Kidney glomerular epithelial cell (primary cell): ENCODE measurements at regions not wholly inside any gene's neighbourhood (a gene's known extent, or its start where the extent isn't known, plus 50 kb on each side); places are given as distances from the start of the nearest gene placed in this dataset.
A peak's percentile ranks its signal among the peaks of the same experiment; 100 is the strongest.
"Not testable (repeated sequence)": the region's sequence is repeated elsewhere in the genome, so short reads cannot be mapped to it uniquely, and the experiment has no call there.

Source experiments
- DNase-seq: peaks from one replicate; lab custom pipeline; 2025; lab: John Stamatoyannopoulos, UW

- no peak for DNase-seq
Measured at GRCh38 chrX:8105531-8105930, 65.5 kb downstream of the VCX2 start.

DNA sequence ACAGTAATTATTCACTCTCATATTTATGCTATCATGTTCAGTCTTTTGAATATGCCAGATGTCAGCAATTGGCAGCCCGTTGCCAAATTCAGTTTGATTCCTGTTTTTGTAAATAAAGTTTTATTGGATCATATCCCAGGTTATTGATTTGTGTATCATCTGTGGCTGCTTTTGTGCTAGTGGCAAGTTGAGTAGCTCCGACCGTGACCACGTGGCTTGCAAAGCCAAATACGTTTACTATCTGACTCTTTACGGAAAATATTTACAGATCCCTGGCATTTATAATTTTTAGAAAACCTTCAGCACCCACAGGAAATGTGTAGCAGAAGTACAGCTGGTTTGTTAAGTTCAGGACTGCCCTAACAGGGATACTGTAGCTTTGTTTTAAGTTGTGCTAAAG, 67.4 kb downstream of the VCX2 start:
- DNase-seq, result no peak

GRCh38 chrX:8091510-8091909, 79.6 kb downstream of the VCX2 start:
- DNase-seq, result no peak

GRCh38 chrX:8090906-8091305, 80.2 kb downstream of the VCX2 start:
- no peak for DNase-seq

- DNase-seq, result no peak
Measured at GRCh38 chrX:8090482-8090881, 80.6 kb downstream of the VCX2 start.

DNA sequence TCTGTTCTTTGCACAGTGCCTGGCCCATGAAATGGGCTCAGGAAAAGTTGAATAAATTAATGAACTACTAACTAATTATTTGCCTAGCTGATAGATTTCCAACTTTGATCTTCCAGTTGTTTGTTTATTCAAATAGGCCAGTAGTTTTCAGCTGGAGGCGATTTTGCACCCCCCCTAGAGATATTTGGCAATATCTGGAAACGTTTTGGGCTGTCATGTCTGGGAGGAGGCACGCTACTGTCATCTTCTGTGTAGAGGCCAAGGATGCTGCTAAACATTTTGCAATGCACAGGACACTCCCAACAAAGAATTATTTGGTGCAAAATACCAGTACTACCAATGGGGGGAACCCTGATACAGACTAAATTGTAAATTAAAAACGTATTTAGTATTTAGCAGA, 81.9 kb downstream of the VCX2 start:
- no peak for DNase-seq

DNA sequence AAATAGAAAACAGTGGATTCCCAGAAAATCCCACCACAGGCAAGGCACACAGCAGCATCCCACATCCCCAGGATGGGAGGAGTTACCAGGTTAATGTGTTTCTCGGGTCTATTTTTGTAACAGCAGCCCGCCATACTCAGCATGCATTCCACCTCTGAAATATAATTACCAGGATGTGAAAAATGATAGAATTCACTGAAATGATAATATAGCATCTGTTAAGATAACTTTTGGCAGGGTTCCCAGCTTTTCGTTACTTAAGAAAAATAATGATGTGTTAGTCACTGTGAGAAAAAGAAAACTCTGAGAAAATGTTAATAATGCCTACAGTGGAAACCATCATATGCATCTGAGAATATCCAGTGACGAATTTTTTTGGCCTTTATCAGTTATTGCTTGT, 87.1 kb downstream of the VCX2 start:
- DNase-seq, result peak; percentile 26

- no peak for DNase-seq
Measured at GRCh38 chrX:8083286-8083685, 87.8 kb downstream of the VCX2 start.

GRCh38 chrX:8075636-8076035, 95.4 kb downstream of the VCX2 start:
- DNase-seq, result no peak

- no peak for DNase-seq
Measured at GRCh38 chrX:8067754-8068462, 103.2 kb downstream of the VCX2 start.

DNA sequence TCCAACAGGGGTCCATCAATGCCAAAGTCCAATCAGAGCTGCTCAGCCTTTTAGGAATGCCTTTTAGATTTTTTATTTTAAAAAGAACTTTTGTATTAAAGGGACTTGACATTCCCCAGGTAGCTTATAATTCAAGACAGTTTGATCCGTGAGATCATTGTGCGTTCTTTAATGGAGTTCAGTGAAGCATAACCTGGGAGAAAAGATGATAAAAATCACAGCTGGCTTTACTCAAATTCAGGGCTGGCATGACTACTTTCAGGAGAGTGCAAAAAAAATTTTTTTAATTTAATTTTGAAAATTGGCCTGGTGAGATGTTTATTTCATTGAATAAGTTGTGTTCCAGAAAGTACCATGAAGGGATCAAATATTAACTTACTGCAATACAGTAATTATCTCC, 118.2 kb downstream of the VCX2 start:
- no peak for DNase-seq

DNA sequence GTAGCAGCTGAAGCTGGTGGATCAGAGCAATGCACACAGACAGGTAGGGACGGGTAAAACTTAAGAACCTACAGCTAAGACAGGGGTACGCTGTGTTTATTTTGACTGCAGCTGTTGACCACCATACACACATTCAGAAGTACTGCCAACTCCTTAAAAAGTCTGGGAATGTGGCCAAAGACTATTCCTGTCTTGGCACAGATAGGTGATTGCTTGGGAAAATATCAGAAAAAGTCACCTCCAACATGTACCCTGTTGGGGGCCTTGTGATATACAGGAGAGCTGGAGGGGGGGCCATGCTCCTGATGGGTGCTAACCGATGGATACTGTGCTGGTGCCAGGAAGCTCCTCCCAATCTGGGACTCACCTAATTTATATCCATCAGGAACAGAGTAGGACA, 121.2 kb downstream of the VCX2 start:
- no peak for DNase-seq

GRCh38 chrX:8048466-8048865, 121.3 kb upstream of the PNPLA4 start:
- no peak for DNase-seq

DNA sequence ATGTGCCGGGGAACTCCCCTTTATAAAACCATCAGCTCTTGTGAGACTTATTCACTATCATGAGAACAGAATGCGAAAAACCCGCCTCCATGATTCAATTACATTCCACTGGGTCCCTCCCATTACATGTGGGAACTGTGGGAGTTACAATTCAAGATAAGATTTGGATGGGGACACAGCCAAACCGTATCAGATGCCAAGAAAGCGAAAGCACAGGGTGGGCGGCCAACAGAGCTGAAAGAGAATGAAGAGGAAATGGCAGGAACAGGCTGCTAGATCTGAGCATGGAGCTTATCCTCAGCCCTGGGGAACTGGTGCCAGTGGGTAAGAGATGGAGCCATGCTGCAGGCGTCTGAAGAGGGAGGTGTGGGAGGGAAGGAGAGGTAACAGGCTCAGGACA, 117.7 kb upstream of the PNPLA4 start:
- no peak for DNase-seq

DNA sequence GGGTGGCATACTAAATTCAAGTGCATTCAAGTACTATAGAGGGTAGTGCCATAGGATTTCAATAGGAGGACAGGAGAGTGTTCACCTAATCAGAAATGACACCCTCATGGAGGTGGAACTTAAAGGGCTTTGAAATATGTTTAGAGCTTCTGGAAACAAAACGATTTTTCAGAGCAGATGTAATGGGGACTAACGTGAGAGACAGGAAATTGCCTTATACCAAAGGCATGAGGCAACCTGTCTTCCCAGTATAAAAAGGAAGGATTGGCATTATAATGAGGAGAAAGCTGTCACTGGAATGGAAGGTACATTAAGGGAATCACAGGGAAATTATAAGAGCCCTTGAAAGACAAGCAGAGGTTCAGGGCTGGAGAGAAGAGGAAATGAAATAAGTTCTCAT, 116.3 kb upstream of the PNPLA4 start:
- DNase-seq, result no peak

DNA sequence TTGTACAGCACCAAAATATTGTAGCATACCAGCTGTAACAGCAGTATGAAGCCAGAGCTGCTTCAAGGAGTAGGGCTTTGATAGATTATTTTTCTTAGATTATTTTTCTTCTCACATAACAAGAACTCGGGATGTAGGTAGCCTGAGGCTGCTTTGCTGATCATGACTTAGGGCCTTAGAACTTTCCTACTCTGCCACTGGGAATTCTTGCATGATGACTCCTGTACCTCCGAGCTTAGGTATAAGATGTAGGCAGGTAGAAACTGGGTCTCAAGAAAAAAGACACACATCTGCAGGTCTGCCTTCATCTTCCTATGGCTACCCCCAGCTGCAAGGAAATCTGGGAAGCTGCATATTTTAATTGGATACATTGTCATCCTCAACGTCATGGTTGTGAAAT, 115.9 kb upstream of the PNPLA4 start:
- no peak for DNase-seq

GRCh38 chrX:8042304-8042703, 115.1 kb upstream of the PNPLA4 start:
- no peak for DNase-seq

- not testable (repeated sequence) for DNase-seq
Measured at GRCh38 chrX:8039711-8040110, 112.5 kb upstream of the PNPLA4 start.

- no peak for DNase-seq
Measured at GRCh38 chrX:8037593-8038348, 110.6 kb upstream of the PNPLA4 start.

- no peak for DNase-seq
Measured at GRCh38 chrX:8036914-8037313, 109.7 kb upstream of the PNPLA4 start.

- no peak for DNase-seq
Measured at GRCh38 chrX:8034058-8034457, 106.8 kb upstream of the PNPLA4 start.

GRCh38 chrX:8033175-8033574, 106.0 kb upstream of the PNPLA4 start:
- DNase-seq, result peak; percentile 31

GRCh38 chrX:8030361-8030760, 103.1 kb upstream of the PNPLA4 start:
- no peak for DNase-seq

DNA sequence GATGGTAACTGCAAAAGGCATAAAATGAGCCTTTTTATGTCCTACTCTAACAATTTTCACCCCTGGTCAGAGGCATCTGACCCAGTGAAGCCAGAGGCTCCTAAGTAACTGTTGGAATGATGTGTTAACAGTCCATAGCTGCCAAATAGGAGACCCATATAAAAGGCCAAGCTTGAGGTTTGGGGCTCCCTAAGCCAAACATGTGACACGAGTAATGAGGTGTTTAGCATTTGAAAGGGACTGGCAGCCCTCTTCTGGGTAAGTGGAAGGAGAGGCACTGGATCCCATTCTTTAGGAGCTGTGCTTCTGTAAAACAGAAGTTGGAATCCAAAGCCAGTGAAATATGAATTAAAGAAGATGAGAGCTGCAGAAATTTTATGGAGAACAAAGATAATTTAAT, 100.6 kb upstream of the PNPLA4 start:
- DNase-seq, result no peak
